ENCODE measurements at regions not wholly inside any gene's neighbourhood (a gene's known extent, or its start where the extent isn't known, plus 50 kb on each side); places are given as distances from the start of the nearest gene placed in this dataset.

- Histone ChIP-seq H3K27me3 (ENCODE audit: insufficient read depth, low read length) (no peaks in the 10 kb centered on the region), H3K4me2 (ENCODE audit: insufficient read depth, low read length) (no peak overlapping the region), H3K36me3 (ENCODE audit: insufficient read depth, low read length) (no peaks in the 10 kb centered on the region), H3K27ac (ENCODE audit: low read depth, low read length) (no peak overlapping the region), H2AFZ (ENCODE audit: low read length) (no peak overlapping the region), H3K4me1 (ENCODE audit: insufficient read depth, low read length) (no peaks in the 10 kb centered on the region), H4K20me1 (ENCODE audit: insufficient read depth, low read length) (no peaks in the 10 kb centered on the region), H3K4me3 (ENCODE audit: insufficient read depth, low read length) (no peak overlapping the region), H3K79me2 (ENCODE audit: insufficient read depth, low read length) (no peaks in the 10 kb centered on the region), H3K9me3 (ENCODE audit: low read depth, low read length) (peaks cover 1% of the 10 kb centered on the region)
- DNase-seq (ENCODE audit: insufficient read length, low spot score, missing footprints): no peak
- TF ChIP-seq, protein P1, sequence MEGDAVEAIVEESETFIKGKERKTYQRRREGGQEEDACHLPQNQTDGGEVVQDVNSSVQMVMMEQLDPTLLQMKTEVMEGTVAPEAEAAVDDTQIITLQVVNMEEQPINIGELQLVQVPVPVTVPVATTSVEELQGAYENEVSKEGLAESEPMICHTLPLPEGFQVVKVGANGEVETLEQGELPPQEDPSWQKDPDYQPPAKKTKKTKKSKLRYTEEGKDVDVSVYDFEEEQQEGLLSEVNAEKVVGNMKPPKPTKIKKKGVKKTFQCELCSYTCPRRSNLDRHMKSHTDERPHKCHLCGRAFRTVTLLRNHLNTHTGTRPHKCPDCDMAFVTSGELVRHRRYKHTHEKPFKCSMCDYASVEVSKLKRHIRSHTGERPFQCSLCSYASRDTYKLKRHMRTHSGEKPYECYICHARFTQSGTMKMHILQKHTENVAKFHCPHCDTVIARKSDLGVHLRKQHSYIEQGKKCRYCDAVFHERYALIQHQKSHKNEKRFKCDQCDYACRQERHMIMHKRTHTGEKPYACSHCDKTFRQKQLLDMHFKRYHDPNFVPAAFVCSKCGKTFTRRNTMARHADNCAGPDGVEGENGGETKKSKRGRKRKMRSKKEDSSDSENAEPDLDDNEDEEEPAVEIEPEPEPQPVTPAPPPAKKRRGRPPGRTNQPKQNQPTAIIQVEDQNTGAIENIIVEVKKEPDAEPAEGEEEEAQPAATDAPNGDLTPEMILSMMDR (IDR thresholded peaks at IDR 0.05; ENCODE audit: extremely low read depth, low read depth, low read length): no peak
Observed at GRCh38 chr1:213443415-213443814, 392.4 kb downstream of the RPS6KC1 start.

- DNase-seq (ENCODE audit: insufficient read length, low spot score, missing footprints): no peak
- no peak overlapping the region for H2AFZ ChIP-seq (ENCODE audit: low read length)
- H3K27ac ChIP-seq (ENCODE audit: low read depth, low read length): no peak overlapping the region
- H3K27me3 ChIP-seq (ENCODE audit: insufficient read depth, low read length): no peaks in the 10 kb centered on the region
- TF ChIP-seq, protein P1 (IDR thresholded peaks at IDR 0.05; ENCODE audit: extremely low read depth, low read depth, low read length): no peak
- H3K79me2 ChIP-seq (ENCODE audit: insufficient read depth, low read length): no peaks in the 10 kb centered on the region
- no peaks in the 10 kb centered on the region for H3K4me1 ChIP-seq (ENCODE audit: insufficient read depth, low read length)
- no peaks in the 10 kb centered on the region for H3K36me3 ChIP-seq (ENCODE audit: insufficient read depth, low read length)
- H4K20me1 ChIP-seq (ENCODE audit: insufficient read depth, low read length): no peaks in the 10 kb centered on the region
- no peak overlapping the region for H3K4me2 ChIP-seq (ENCODE audit: insufficient read depth, low read length)
- H3K4me3 ChIP-seq (ENCODE audit: insufficient read depth, low read length): no peak overlapping the region
- peaks cover 1% of the 10 kb centered on the region for H3K9me3 ChIP-seq (ENCODE audit: low read depth, low read length)
Observed at GRCh38 chr1:213444224-213444623, 393.2 kb downstream of the RPS6KC1 start.

DNA sequence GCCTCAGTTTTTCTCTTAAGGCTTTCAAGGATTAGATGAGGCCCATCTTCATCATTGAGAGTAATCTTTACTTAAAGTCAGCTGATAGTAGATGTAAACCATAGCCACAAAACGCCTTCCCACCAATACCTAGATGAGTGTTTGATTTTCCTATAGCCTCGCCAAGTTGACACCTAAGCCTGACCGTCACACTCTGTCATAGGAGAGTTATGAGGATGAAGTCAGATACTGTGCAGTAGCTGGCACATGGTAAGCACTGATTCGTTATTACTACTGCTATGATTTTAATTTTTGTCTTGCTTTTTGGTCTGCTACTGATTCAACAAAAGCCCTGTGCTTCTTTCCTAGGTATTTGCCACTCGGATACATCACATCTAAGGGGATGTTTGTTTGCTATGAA lies 395.5 kb downstream of the RPS6KC1 start:
- H3K27ac ChIP-seq (ENCODE audit: low read depth, low read length): no peak overlapping the region
- H2AFZ ChIP-seq (ENCODE audit: low read length): no peak overlapping the region
- H3K79me2 ChIP-seq (ENCODE audit: insufficient read depth, low read length): no peaks in the 10 kb centered on the region
- H3K9me3 ChIP-seq (ENCODE audit: low read depth, low read length): peaks cover 1% of the 10 kb centered on the region
- DNase-seq (ENCODE audit: insufficient read length, low spot score, missing footprints): no peak
- no peaks in the 10 kb centered on the region for H3K36me3 ChIP-seq (ENCODE audit: insufficient read depth, low read length)
- TF ChIP-seq, protein P1 (IDR thresholded peaks at IDR 0.05; ENCODE audit: extremely low read depth, low read depth, low read length): no peak
- no peaks in the 10 kb centered on the region for H4K20me1 ChIP-seq (ENCODE audit: insufficient read depth, low read length)
- no peaks in the 10 kb centered on the region for H3K4me1 ChIP-seq (ENCODE audit: insufficient read depth, low read length)
- no peak overlapping the region for H3K4me2 ChIP-seq (ENCODE audit: insufficient read depth, low read length)
- H3K4me3 ChIP-seq (ENCODE audit: insufficient read depth, low read length): no peak overlapping the region
- H3K27me3 ChIP-seq (ENCODE audit: insufficient read depth, low read length): no peaks in the 10 kb centered on the region

- no peaks in the 10 kb centered on the region for H3K36me3 ChIP-seq (ENCODE audit: insufficient read depth, low read length)
- no peak overlapping the region for H3K27ac ChIP-seq (ENCODE audit: low read depth, low read length)
- no peak overlapping the region for H2AFZ ChIP-seq (ENCODE audit: low read length)
- H3K4me1 ChIP-seq (ENCODE audit: insufficient read depth, low read length): no peaks in the 10 kb centered on the region
- TF ChIP-seq, protein P1 (IDR thresholded peaks at IDR 0.05; ENCODE audit: extremely low read depth, low read depth, low read length): no peak
- H3K79me2 ChIP-seq (ENCODE audit: insufficient read depth, low read length): no peaks in the 10 kb centered on the region
- H3K4me2 ChIP-seq (ENCODE audit: insufficient read depth, low read length): no peak overlapping the region
- no peak for DNase-seq (ENCODE audit: insufficient read length, low spot score, missing footprints)
- H4K20me1 ChIP-seq (ENCODE audit: insufficient read depth, low read length): no peaks in the 10 kb centered on the region
- no peaks in the 10 kb centered on the region for H3K9me3 ChIP-seq (ENCODE audit: low read depth, low read length)
- H3K27me3 ChIP-seq (ENCODE audit: insufficient read depth, low read length): no peaks in the 10 kb centered on the region
- no peak overlapping the region for H3K4me3 ChIP-seq (ENCODE audit: insufficient read depth, low read length)
Observed at GRCh38 chr1:213448360-213448759, 397.3 kb downstream of the RPS6KC1 start.
